ENCODE measurements at regions not wholly inside any gene's neighbourhood (a gene's known extent, or its start where the extent isn't known, plus 50 kb on each side); places are given as distances from the start of the nearest gene placed in this dataset.

GRCh38 chr16:51624080-51624775 lies 473.2 kb upstream of the SALL1 start:
- peaks cover 9% of the 10 kb centered on the region for H3K4me1 ChIP-seq (ENCODE audit: control insufficient read depth, insufficient read depth, low read length)
- no peak overlapping the region for H3K9ac ChIP-seq (ENCODE audit: low read depth, low read length)
- no peaks in the 10 kb centered on the region for H3K36me3 ChIP-seq (ENCODE audit: control insufficient read depth, insufficient read depth, low read length)
- no peaks in the 10 kb centered on the region for H3K9me3 ChIP-seq (ENCODE audit: control insufficient read depth, insufficient read depth, low read length)
- H3K27ac ChIP-seq (ENCODE audit: low read depth, low read length): no peak overlapping the region
- peaks cover 43% of the 10 kb centered on the region for H3K27me3 ChIP-seq (ENCODE audit: control insufficient read depth, insufficient read depth, low read length)
- no peak overlapping the region for H3K4me3 ChIP-seq (ENCODE audit: low read depth, low read length)

DNA sequence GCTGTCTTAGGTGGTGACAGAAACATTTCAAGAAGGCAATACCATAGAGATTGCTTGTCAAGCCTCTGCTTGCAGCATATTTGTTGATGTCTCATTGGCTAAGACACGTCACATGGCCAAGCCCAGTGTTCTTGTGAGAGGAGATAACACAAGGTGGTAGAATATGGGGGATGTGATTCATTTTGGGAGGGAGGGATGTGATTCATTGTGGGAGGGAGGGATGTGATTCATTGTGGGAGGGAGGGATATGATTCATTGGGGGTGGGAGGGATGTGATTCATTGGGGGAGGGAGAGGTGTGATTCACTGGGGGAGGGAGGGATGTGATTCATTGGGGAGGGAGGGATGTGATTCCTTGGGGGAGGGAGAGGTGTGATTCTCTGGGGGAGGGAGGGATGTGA lies 470.5 kb upstream of the SALL1 start:
- Histone ChIP-seq H3K27ac (ENCODE audit: low read depth, low read length) (no peak overlapping the region), H3K27me3 (ENCODE audit: control insufficient read depth, insufficient read depth, low read length) (peaks cover 17% of the 10 kb centered on the region), H3K4me3 (ENCODE audit: low read depth, low read length) (no peak overlapping the region), H3K9ac (ENCODE audit: low read depth, low read length) (no peak overlapping the region), H3K9me3 (ENCODE audit: control insufficient read depth, insufficient read depth, low read length) (no peaks in the 10 kb centered on the region), H3K4me1 (ENCODE audit: control insufficient read depth, insufficient read depth, low read length) (peaks cover 9% of the 10 kb centered on the region), H3K36me3 (ENCODE audit: control insufficient read depth, insufficient read depth, low read length) (no peaks in the 10 kb centered on the region)

DNA sequence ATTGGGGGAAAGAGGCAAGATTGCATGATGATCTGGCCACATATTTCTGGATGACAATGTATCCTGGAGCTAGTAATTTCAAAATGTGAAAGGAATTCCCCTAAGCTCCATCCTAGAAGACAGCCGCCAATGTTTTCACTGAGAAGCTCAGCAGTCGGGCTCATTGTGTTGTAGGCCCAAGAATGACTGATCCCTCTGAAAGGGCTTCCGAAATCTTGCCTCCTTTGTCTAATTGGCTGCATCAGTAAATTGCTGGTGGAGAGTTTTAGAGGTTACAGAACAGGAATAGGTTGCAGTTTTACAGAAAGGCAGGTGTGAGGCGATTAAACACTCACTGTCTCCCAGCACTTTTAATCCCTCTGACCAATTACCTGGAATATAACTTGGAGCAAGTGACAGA lies 464.1 kb upstream of the SALL1 start:
- H3K9me3 ChIP-seq (ENCODE audit: control insufficient read depth, insufficient read depth, low read length): no peaks in the 10 kb centered on the region
- no peak overlapping the region for H3K27ac ChIP-seq (ENCODE audit: low read depth, low read length)
- H3K4me1 ChIP-seq (ENCODE audit: control insufficient read depth, insufficient read depth, low read length): 0 out of 2 replicates have a peak, but pooled peaks cover 4% of the 10 kb centered on the region
- no peaks in the 10 kb centered on the region for H3K36me3 ChIP-seq (ENCODE audit: control insufficient read depth, insufficient read depth, low read length)
- no peak overlapping the region for H3K4me3 ChIP-seq (ENCODE audit: low read depth, low read length)
- H3K27me3 ChIP-seq (ENCODE audit: control insufficient read depth, insufficient read depth, low read length): no peaks in the 10 kb centered on the region
- H3K9ac ChIP-seq (ENCODE audit: low read depth, low read length): no peak overlapping the region

GRCh38 chr16:51607201-51607651 lies 456.2 kb upstream of the SALL1 start:
- no peaks in the 10 kb centered on the region for H3K27me3 ChIP-seq (ENCODE audit: control insufficient read depth, insufficient read depth, low read length)

DNA sequence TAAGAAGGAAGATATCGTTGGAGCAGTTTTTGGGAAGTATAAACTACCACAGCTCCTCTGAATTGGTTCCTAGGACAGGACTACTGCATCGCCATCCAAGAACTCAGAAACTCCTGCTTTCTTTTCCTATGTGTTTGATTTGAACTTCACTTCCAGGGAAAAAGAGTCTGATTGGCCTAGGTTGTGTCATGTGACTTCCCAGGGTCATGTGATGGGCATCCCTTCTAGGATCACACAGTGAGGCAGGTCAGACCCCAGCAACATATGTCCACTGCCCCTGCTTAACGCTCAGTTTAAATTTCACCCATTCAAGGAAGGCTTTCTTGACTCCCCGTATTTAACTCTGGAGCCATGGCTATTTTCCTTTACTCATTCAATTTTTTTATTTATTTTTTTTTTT lies 445.2 kb upstream of the SALL1 start:
- Histone ChIP-seq H3K36me3 (ENCODE audit: control insufficient read depth, insufficient read depth, low read length) (no peaks in the 10 kb centered on the region), H3K9ac (ENCODE audit: low read depth, low read length) (no peak overlapping the region), H3K9me3 (ENCODE audit: control insufficient read depth, insufficient read depth, low read length) (peaks cover 6% of the 10 kb centered on the region; the same call in 1 of the 2 replicates), H3K4me1 (ENCODE audit: control insufficient read depth, insufficient read depth, low read length) (peaks cover 12% of the 10 kb centered on the region), H3K27ac (ENCODE audit: low read depth, low read length) (no peak overlapping the region), H3K27me3 (ENCODE audit: control insufficient read depth, insufficient read depth, low read length) (no peaks in the 10 kb centered on the region), H3K4me3 (ENCODE audit: low read depth, low read length) (no peak overlapping the region)

More at GRCh38 chr16:51607201-51607651, 456.2 kb upstream of the SALL1 start:
- Histone ChIP-seq H3K9ac (ENCODE audit: low read depth, low read length) (no peak overlapping the region), H3K36me3 (ENCODE audit: control insufficient read depth, insufficient read depth, low read length) (no peaks in the 10 kb centered on the region), H3K27ac (ENCODE audit: low read depth, low read length) (no peak overlapping the region), H3K4me3 (ENCODE audit: low read depth, low read length) (no peak overlapping the region), H3K9me3 (ENCODE audit: control insufficient read depth, insufficient read depth, low read length) (no peaks in the 10 kb centered on the region), H3K4me1 (ENCODE audit: control insufficient read depth, insufficient read depth, low read length) (no peaks in the 10 kb centered on the region)

- no peaks in the 10 kb centered on the region for H3K36me3 ChIP-seq (ENCODE audit: control insufficient read depth, insufficient read depth, low read length)
- H3K9me3 ChIP-seq (ENCODE audit: control insufficient read depth, insufficient read depth, low read length): no peaks in the 10 kb centered on the region
- H3K27ac ChIP-seq (ENCODE audit: low read depth, low read length): no peak overlapping the region
- H3K4me3 ChIP-seq (ENCODE audit: low read depth, low read length): no peak overlapping the region
- H3K4me1 ChIP-seq (ENCODE audit: control insufficient read depth, insufficient read depth, low read length): peaks cover 12% of the 10 kb centered on the region
- no peaks in the 10 kb centered on the region for H3K27me3 ChIP-seq (ENCODE audit: control insufficient read depth, insufficient read depth, low read length)
- no peak overlapping the region for H3K9ac ChIP-seq (ENCODE audit: low read depth, low read length)
Measured at GRCh38 chr16:51592535-51593300, 441.6 kb upstream of the SALL1 start.

DNA sequence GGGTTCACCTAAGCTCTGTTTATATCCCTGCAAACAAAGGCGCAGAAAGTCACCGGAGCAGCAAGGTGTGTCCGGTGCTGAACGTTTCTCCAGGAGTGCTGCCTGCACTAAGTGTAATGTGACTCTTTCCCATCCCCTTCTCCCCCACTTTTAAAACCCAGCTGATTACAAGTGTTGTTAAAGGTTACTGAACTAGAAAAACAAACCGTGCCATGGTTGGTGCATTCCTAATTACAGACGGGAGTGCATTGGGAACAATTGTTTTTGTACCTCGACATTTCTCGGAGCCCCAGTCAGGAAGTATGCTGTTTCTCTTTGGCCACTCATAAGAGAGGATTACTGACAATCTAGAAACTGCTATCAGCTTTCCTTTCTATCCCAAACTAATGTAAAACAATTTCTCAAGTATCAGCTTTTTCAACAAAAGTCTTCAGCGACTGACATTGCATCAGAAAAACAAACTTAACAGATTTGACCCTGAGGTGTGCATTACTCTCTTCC lies 441.0 kb upstream of the SALL1 start:
- no peaks in the 10 kb centered on the region for H3K36me3 ChIP-seq (ENCODE audit: control insufficient read depth, insufficient read depth, low read length)
- H3K4me1 ChIP-seq (ENCODE audit: control insufficient read depth, insufficient read depth, low read length): peaks cover 12% of the 10 kb centered on the region
- H3K9me3 ChIP-seq (ENCODE audit: control insufficient read depth, insufficient read depth, low read length): no peaks in the 10 kb centered on the region
- H3K4me3 ChIP-seq (ENCODE audit: low read depth, low read length): no peak overlapping the region
- no peak overlapping the region for H3K9ac ChIP-seq (ENCODE audit: low read depth, low read length)
- no peaks in the 10 kb centered on the region for H3K27me3 ChIP-seq (ENCODE audit: control insufficient read depth, insufficient read depth, low read length)
- no peak overlapping the region for H3K27ac ChIP-seq (ENCODE audit: low read depth, low read length)

- H3K36me3 ChIP-seq (ENCODE audit: control insufficient read depth, insufficient read depth, low read length): no peaks in the 10 kb centered on the region
- no peak overlapping the region for H3K27ac ChIP-seq (ENCODE audit: low read depth, low read length)
- H3K9ac ChIP-seq (ENCODE audit: low read depth, low read length): no peak overlapping the region
- peaks cover 12% of the 10 kb centered on the region for H3K4me1 ChIP-seq (ENCODE audit: control insufficient read depth, insufficient read depth, low read length)
- H3K27me3 ChIP-seq (ENCODE audit: control insufficient read depth, insufficient read depth, low read length): no peaks in the 10 kb centered on the region
- H3K9me3 ChIP-seq (ENCODE audit: control insufficient read depth, insufficient read depth, low read length): no peaks in the 10 kb centered on the region
- H3K4me3 ChIP-seq (ENCODE audit: low read depth, low read length): no peak overlapping the region
Measured at GRCh38 chr16:51591480-51591879, 440.4 kb upstream of the SALL1 start.

- no peak overlapping the region for H3K27ac ChIP-seq (ENCODE audit: low read depth, low read length)
- no peaks in the 10 kb centered on the region for H3K27me3 ChIP-seq (ENCODE audit: control insufficient read depth, insufficient read depth, low read length)
- H3K9ac ChIP-seq (ENCODE audit: low read depth, low read length): no peak overlapping the region
- no peaks in the 10 kb centered on the region for H3K36me3 ChIP-seq (ENCODE audit: control insufficient read depth, insufficient read depth, low read length)
- H3K4me3 ChIP-seq (ENCODE audit: low read depth, low read length): no peak overlapping the region
- H3K9me3 ChIP-seq (ENCODE audit: control insufficient read depth, insufficient read depth, low read length): no peaks in the 10 kb centered on the region
- peaks cover 8% of the 10 kb centered on the region for H3K4me1 ChIP-seq (ENCODE audit: control insufficient read depth, insufficient read depth, low read length)
Measured at GRCh38 chr16:51579652-51580360, 428.7 kb upstream of the SALL1 start.

GRCh38 chr16:51577621-51578303 lies 426.7 kb upstream of the SALL1 start:
- no peak overlapping the region for H3K9ac ChIP-seq (ENCODE audit: low read depth, low read length)
- H3K4me3 ChIP-seq (ENCODE audit: low read depth, low read length): no peak overlapping the region
- H3K27me3 ChIP-seq (ENCODE audit: control insufficient read depth, insufficient read depth, low read length): no peaks in the 10 kb centered on the region
- no peak overlapping the region for H3K27ac ChIP-seq (ENCODE audit: low read depth, low read length)
- H3K9me3 ChIP-seq (ENCODE audit: control insufficient read depth, insufficient read depth, low read length): no peaks in the 10 kb centered on the region
- peaks cover 8% of the 10 kb centered on the region for H3K4me1 ChIP-seq (ENCODE audit: control insufficient read depth, insufficient read depth, low read length)
- H3K36me3 ChIP-seq (ENCODE audit: control insufficient read depth, insufficient read depth, low read length): no peaks in the 10 kb centered on the region

All from HUES48 (cell line).